ENCODE measurements at regions not wholly inside any gene's neighbourhood (a gene's known extent, or its start where the extent isn't known, plus 50 kb on each side); places are given as distances from the start of the nearest gene placed in this dataset.

GRCh38 chr3:184459355-184459754, 79.5 kb downstream of the CHRD start:
- TF ChIP-seq, protein P1, sequence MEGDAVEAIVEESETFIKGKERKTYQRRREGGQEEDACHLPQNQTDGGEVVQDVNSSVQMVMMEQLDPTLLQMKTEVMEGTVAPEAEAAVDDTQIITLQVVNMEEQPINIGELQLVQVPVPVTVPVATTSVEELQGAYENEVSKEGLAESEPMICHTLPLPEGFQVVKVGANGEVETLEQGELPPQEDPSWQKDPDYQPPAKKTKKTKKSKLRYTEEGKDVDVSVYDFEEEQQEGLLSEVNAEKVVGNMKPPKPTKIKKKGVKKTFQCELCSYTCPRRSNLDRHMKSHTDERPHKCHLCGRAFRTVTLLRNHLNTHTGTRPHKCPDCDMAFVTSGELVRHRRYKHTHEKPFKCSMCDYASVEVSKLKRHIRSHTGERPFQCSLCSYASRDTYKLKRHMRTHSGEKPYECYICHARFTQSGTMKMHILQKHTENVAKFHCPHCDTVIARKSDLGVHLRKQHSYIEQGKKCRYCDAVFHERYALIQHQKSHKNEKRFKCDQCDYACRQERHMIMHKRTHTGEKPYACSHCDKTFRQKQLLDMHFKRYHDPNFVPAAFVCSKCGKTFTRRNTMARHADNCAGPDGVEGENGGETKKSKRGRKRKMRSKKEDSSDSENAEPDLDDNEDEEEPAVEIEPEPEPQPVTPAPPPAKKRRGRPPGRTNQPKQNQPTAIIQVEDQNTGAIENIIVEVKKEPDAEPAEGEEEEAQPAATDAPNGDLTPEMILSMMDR (IDR thresholded peaks at IDR 0.05): no peak
- no peak for TF ChIP-seq POLR2AphosphoS5 (IDR thresholded peaks at IDR 0.05)
